HG02588 (cell line): ENCODE measurements at regions not wholly inside any gene's neighbourhood (a gene's known extent, or its start where the extent isn't known, plus 50 kb on each side); places are given as distances from the start of the nearest gene placed in this dataset.
"Not testable (repeated sequence)": the region's sequence is repeated elsewhere in the genome, so short reads cannot be mapped to it uniquely, and the experiment has no call there.

Experiments used
- ATAC-seq: cut with Tn5 transposase; IDR thresholded peaks from one replicate; pipeline ENCODE4 v1.9.1; 2021; ENCODE audit warnings: mild to moderate bottlenecking, moderate library complexity; ENCODE audit not compliant: unreplicated experiment

DNA sequence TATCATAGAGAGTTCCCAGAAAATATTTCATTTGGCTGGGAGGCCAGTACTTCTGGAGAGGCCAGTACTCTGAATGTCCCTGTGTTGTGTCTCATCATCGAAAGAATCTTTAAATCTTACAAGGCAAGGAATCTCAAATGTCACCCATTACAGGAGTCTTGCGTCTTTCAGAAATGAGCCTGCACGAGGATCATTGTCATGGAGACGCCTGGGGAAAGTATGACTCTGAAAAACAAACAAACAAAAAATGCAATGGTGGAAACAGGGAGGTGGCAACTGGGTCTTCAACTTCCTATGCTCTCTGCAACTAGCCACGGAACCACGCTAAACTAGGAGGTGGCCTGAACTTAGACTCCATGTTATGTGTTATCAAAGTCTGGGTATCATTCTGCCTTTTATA lies 804.6 kb downstream of the EPHA3 start:
- no peak for ATAC-seq

- no peak for ATAC-seq
Measured at GRCh38 chr3:89923921-89924610, 816.6 kb downstream of the EPHA3 start.

GRCh38 chr3:89925976-89926375 lies 818.6 kb downstream of the EPHA3 start:
- ATAC-seq: no peak

DNA sequence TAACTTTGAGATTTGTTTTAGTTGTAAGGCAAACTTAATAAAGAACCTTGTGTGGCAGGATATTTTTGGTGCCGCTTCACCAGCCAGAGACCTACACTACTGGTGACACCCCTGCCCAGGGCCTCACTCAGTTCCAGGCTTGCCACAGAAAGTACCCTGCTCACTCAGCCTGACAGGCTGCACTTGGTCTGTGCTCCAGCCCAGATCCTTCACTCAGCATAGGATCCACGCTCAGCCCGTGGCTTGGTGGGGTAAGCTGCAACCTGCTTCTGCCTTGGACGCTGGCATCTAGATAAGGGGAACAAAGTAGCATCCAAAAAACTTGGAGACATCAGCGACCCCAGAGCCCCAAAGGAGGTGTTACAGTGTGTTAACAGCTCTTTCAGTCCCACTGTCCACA lies 825.5 kb downstream of the EPHA3 start:
- ATAC-seq: no peak

- ATAC-seq: not testable (repeated sequence)
Measured at GRCh38 chr3:89944461-89944860, 837.0 kb downstream of the EPHA3 start.

DNA sequence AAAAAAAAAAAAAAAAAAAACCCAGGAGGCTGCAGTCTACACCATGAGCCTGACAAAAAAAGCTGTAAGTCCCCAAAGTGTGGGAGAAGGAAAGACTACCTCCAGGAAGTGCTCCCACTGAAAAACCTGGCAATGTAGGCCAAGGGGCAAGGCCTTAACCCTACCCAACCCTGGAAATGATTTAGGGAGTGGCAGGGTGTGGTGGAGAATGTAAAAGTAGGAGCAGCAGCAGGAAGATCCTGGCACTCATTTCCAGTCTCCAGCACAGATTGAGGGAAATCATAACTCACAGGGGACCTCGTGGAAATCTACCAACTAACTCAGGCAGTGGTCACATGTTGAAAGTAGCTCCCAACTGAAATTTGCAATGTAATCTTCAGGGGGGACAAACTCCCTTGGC lies 839.5 kb downstream of the EPHA3 start:
- no peak for ATAC-seq

- ATAC-seq: no peak
Measured at GRCh38 chr3:89947337-89947954, 840.0 kb downstream of the EPHA3 start.

DNA sequence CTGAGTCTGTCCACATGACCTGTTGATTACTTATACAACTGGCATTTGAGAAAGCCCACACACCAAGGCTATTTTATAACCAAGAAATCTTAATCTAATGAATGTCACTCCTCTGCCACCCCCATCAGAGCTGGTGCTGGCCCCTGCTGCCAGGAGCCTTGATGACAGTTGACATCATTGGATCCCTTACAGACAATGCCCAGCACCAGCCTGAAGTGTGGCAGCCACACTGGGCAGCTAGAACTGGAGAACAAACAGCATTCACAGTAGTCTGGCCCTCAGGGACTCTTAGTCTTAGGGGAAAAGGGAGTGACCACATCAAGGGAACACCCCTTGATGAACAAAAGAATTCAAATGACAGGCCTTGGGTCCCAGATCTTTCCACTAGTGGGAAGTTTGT lies 840.6 kb downstream of the EPHA3 start:
- ATAC-seq: no peak

GRCh38 chr3:89950772-89951171 lies 843.4 kb downstream of the EPHA3 start:
- ATAC-seq: no peak

DNA sequence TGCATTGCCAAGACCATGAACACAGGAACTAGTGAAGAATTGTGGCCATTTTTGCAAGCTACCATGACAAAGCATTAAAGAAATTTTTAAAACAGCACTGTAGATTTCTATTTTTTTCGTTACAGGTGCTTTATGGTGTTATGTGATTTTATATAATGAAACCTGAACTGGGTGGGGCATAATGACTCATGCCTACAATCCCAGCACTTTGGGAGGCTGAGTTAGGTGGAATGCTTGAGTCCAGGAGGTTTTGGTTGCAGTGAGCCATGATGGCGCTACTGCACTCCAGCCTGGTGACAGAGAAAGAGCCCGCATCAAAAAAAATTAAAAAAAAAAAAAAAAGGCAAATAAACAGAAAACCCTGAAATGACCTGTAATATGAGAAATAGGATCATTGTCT lies 846.7 kb downstream of the EPHA3 start:
- ATAC-seq: no peak

DNA sequence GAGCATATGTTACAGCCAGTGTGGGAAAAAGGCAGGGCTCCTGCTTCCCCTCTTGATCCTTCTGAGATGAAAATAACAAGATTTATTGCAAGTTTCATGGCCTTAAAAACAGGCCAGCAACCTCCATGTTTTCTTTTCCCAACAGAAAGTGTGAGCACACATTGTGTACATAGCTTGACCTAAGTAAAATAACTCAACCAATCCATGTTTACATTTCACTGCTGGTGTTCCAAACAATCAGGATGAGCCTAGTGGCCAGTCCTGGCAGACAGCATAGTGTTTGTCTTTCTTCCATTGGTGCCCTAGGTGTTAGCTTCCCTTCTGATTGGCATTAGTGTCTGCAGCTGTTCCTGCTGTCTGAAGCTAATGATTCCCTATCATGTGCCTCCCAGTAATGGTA lies 847.7 kb downstream of the EPHA3 start:
- no peak for ATAC-seq

DNA sequence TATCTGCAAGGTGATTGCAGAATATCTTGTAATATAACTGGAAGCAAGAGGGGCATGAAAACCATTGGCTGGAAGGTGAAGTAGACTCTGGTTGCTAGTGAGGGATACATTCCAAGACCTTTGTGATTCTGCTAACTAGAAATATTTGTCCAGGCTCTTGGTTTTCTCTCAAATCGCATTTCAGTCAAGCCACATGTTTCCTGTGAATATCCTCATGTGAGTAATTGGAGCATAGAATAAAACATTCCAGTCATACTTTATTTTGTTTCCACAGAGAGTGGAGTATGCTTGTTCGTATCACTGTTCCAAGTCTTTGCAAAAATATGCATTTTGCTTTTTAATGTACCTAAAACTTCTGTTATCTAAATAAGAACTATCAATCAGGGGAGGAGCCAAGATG lies 850.0 kb downstream of the EPHA3 start:
- no peak for ATAC-seq

GRCh38 chr3:89958163-89958562 lies 850.7 kb downstream of the EPHA3 start:
- not testable (repeated sequence) for ATAC-seq

DNA sequence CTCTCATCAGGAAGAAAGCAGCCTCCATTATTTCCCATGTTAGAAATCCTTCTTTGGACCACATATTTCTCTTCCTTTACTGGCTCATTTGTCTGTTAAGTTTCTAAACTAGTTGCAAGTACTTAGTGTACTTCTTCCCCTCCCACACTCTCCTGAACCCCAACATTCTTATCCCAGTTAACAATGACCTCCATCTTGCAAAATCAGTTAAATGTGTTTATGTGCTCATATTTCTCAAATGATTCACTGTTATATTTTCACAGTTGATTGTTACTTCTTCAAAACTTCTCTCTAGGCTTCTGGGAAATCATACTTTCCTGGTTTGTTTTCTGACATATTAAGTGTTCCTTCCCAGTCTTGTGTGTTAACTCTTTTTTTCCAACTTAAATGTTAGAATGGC lies 856.9 kb downstream of the EPHA3 start:
- no peak for ATAC-seq

DNA sequence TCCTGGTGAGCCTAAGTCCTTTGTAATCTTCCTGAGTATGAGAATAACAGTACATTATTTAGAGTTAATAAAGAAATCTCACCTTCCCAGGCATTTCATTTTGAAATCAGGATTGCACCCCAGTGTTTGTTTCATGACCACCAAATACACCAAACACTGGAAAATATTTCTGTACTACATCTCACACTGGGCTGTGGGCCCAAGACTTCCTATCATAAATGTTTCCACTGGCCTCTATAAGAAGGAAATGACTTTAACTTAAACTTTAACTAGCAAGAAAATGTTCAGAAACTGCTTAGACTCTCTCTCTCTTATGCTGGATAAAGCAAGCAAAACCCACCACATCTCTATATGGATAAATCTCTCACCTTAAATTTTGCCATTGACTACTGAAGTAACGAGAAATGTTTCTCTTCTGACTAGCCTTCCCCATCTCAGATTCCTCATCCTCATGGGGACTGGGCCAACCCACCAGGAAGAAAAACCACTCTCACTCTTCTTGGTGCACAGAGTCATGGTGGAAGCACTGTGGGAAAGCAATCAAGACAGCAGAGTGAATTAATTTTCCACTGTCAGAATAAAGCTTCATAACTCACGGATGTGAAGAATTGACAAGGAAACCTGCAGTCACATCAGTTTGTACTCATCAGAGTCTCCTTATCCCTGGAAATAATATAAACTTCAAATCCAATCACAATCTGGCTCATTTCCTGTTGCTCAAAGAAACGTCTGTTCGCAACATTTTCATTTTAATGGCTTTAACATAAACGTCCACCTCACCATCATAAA lies 859.6 kb downstream of the EPHA3 start:
- no peak for ATAC-seq

- ATAC-seq: no peak
Measured at GRCh38 chr3:89971329-89971728, 863.9 kb downstream of the EPHA3 start.

DNA sequence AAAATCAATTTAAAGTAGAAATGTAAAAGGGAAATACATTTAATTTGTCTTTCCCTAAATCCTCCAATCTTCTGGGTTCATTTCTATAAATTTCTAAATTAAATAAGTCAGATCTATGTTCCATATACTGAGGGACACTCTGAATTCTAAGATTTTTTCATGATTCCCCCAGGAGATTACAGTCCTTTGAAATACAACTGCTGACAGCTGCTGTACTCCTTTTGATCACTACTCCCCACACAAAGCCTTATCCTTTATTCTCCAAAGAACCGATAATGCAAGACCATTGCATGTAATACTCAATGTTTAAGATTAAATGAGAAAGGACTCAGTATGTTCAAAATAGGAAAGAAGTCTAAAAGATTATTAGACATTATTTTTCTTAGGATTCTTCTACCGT lies 865.7 kb downstream of the EPHA3 start:
- ATAC-seq: no peak

GRCh38 chr3:89974903-89975519 lies 867.6 kb downstream of the EPHA3 start:
- ATAC-seq: no peak

- no peak for ATAC-seq
Measured at GRCh38 chr3:89983449-89983848, 876.0 kb downstream of the EPHA3 start.

GRCh38 chr3:90005281-90005847 lies 897.9 kb downstream of the EPHA3 start:
- ATAC-seq: no peak

DNA sequence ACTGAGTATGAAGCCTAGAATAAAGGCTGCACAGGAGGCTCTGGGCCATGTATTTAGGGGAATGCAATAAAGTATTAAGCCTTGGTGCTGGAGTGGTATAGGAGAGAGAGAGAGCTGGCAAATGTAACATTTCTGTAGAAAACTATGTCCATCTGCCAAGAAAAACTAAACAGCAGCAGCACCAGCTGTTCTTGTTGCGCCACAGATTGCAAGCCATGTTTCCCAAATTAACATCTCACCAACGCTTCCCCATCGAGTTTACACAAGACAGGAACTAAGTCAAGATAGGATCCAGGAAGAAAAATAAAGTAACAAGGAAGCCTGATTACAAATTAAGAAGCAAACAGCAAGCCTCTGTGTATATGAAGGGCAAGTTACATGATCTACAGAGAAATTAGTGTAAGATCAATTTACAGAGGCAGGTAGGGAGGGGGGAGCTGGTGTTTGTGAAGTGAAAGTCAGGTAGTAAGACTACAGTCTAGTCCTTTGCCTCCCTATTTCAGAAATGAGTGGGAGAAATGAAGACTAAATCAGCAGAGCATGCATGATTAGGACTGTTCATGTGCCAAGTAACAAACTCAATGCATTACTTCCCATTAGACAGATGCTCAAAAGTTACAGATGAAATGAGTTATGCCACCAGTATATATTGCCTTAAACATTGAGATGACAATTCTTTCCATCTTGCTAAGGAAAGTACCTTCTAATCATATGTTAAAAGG lies 900.5 kb downstream of the EPHA3 start:
- no peak for ATAC-seq
